Keratinocyte (primary cell): ENCODE measurements at regions not wholly inside any gene's neighbourhood (a gene's known extent, or its start where the extent isn't known, plus 50 kb on each side); places are given as distances from the start of the nearest gene placed in this dataset.

Experiments
- CTCF ChIP-seq, 3 experiments: IDR thresholded peaks in 1 of 3; conservative IDR thresholded peaks in 1 of 3; optimal IDR thresholded peaks in 1 of 3; 2 replicates in 2 of 3; 3 replicates in 1 of 3; pipeline versions ENCODE3 to v1.5.1; 2011; ENCODE audit warnings: low read length in 3 of 3, mild to moderate bottlenecking in 3 of 3, moderate library complexity in 2 of 3, control low read depth in 1 of 3, inconsistent platforms in 1 of 3; ENCODE audit not compliant: insufficient read depth in 2 of 3; ENCODE audit errors: extremely low read depth in 1 of 3
- EZH2 ChIP-seq: IDR thresholded peaks from one replicate; pipeline ENCODE4 v1.6.1; 2012; ENCODE audit warnings: inconsistent platforms, mild to moderate bottlenecking, low read length, moderate library complexity

- no peak for TF ChIP-seq CTCF (optimal IDR thresholded peaks at IDR 0.05 in 1 of 3, IDR thresholded peaks at IDR 0.05 in 1 of 3, conservative IDR thresholded peaks at IDR 0.05 in 1 of 3; ENCODE audit: extremely low read depth in 1 of 3, insufficient read depth in 2 of 3, low read length in 3 of 3)
- TF ChIP-seq EZH2, result no peak
Measured at GRCh38 chr9:107094370-107094769, 188.7 kb upstream of the RAD23B start.
